Common myeloid progenitor, CD34-positive (primary cell): ENCODE measurements at regions not wholly inside any gene's neighbourhood (a gene's known extent, or its start where the extent isn't known, plus 50 kb on each side); places are given as distances from the start of the nearest gene placed in this dataset.

Source experiments
- CTCF ChIA-PET: fragments of 350-600 bp; sonication (Branson Sonifier 250); formaldehyde crosslinking; loops from one replicate; lab custom pipeline; 2021; ENCODE audit warnings: antibody characterized with exemption; lab: Charles Lee
- POLR2A ChIA-PET: fragments of 350-600 bp; sonication (Branson Sonifier 250); formaldehyde crosslinking; loops from one replicate; lab custom pipeline; 2021; ENCODE audit warnings: antibody characterized with exemption; lab: Charles Lee
- DNase-seq, 3 donors: peaks; one replicate each; pipeline versions ENCODE4 v3.0.0 to v3.0.0-alpha.2; 2013
- H3K27ac ChIP-seq, 2 experiments: 1 replicate in 1 of 2; 2 replicates in 1 of 2; pipeline ENCODE4 v1.7.0; 2013; ENCODE audit warnings: inconsistent platforms in 2 of 2, low read length in 2 of 2, mild to moderate bottlenecking in 2 of 2, low read depth in 1 of 2, moderate library complexity in 1 of 2; ENCODE audit not compliant: severe bottlenecking in 2 of 2, insufficient read depth in 1 of 2, poor library complexity in 1 of 2
- H3K27me3 ChIP-seq, 5 experiments: replicated peaks in 2 of 5; 1 replicate in 3 of 5; 2 replicates in 2 of 5; pipeline versions ENCODE4 v1.6.1 to v1.7.0; 2013; ENCODE audit warnings: low read length in 4 of 5, mild to moderate bottlenecking in 2 of 5, moderate library complexity in 2 of 5, inconsistent platforms in 1 of 5; ENCODE audit not compliant: insufficient read depth in 5 of 5, control insufficient read depth in 4 of 5
- H3K36me3 ChIP-seq, 4 experiments: 1 replicate in 2 of 4; 2 replicates in 2 of 4; pipeline versions ENCODE4 v1.6.1 to v1.7.0; 2013; ENCODE audit warnings: low read length in 3 of 4, control low read depth in 1 of 4, mild to moderate bottlenecking in 1 of 4; ENCODE audit not compliant: control insufficient read depth in 4 of 4, insufficient read depth in 4 of 4
- H3K4me1 ChIP-seq, 4 experiments: 1 replicate in 3 of 4; 2 replicates in 1 of 4; pipeline versions ENCODE4 v1.6.1 to v1.7.1; 2013; ENCODE audit warnings: low read length in 3 of 4, mild to moderate bottlenecking in 3 of 4, control low read depth in 1 of 4, inconsistent platforms in 1 of 4, moderate library complexity in 1 of 4; ENCODE audit not compliant: control insufficient read depth in 4 of 4, insufficient read depth in 4 of 4; ENCODE audit errors: control extremely low read depth in 1 of 4
- H3K4me3 ChIP-seq, 7 experiments: 1 replicate in 4 of 7; 2 replicates in 3 of 7; pipeline versions ENCODE4 v1.5.1 to v1.7.0; 2013; ENCODE audit warnings: mild to moderate bottlenecking in 7 of 7, low read length in 6 of 7, moderate library complexity in 6 of 7, inconsistent platforms in 2 of 7, low read depth in 2 of 7, control low read depth in 1 of 7; ENCODE audit not compliant: insufficient read depth in 4 of 7, control insufficient read depth in 1 of 7; ENCODE audit errors: extremely low read depth in 1 of 7
- H3K9me3 ChIP-seq, 5 experiments: 1 replicate in 4 of 5; 2 replicates in 1 of 5; pipeline versions ENCODE4 v1.6.1 to v1.7.1; 2013; ENCODE audit warnings: low read length in 4 of 5, mild to moderate bottlenecking in 2 of 5, inconsistent platforms in 1 of 5, low read depth in 1 of 5, moderate library complexity in 1 of 5; ENCODE audit not compliant: control insufficient read depth in 4 of 5, insufficient read depth in 2 of 5; ENCODE audit errors: control extremely low read depth in 1 of 5
- WGBS: methylation state at CpG from one replicate; pipeline ENCODE4 v1.1.5; 2013; ENCODE audit not compliant: insufficient coverage; 5-methylcytosine and 5-hydroxymethylcytosine counted together

- WGBS, result no CpG with 5 or more reads among the region's 2 CpGs
- Histone ChIP-seq H3K9me3 (no peaks in the 10 kb centered on the region), H3K27me3 (no peaks in the 10 kb centered on the region), H3K4me3 (no peak overlapping the region), H3K36me3 (peaks cover 0 to 3% (median 0%) of the 10 kb centered on the region in 4 experiments), H3K4me1 (peaks cover 0 to 32% (median 16%) of the 10 kb centered on the region in 4 experiments), H3K27ac (no peak overlapping the region)
- POLR2A ChIA-PET, result no interaction called here
- CTCF ChIA-PET, result no interaction called here
- no peak for DNase-seq
Measured at GRCh38 chr1:239543873-239544272, 157.5 kb downstream of the CHRM3 start.

- no peak overlapping the region for H3K4me3 ChIP-seq
- ChIA-PET CTCF (interaction anchor here (0.9 to 1.0 kb wide), 2 partner anchors 9 to 274 kb away, joined by 3 to 4 read pairs; no protein-coding TSS in a partner anchor), POLR2A (no interaction called here)
- H3K4me1 ChIP-seq, result peaks cover 0 to 21% (median 5%) of the 10 kb centered on the region in 4 experiments
- no peaks in the 10 kb centered on the region for H3K27me3 ChIP-seq
- DNase-seq, result no peak
- no peak overlapping the region for H3K27ac ChIP-seq
- peaks cover 0 to 1% (median 0%) of the 10 kb centered on the region in 5 experiments for H3K9me3 ChIP-seq
- no CpG with 5 or more reads among the region's 3 CpGs for WGBS
- peaks cover 0 to 3% (median 0%) of the 10 kb centered on the region in 4 experiments for H3K36me3 ChIP-seq
Measured at GRCh38 chr1:239545466-239545865, 159.1 kb downstream of the CHRM3 start.

GRCh38 chr1:239547987-239548386 is 161.6 kb downstream of the CHRM3 start:
- Histone ChIP-seq H3K36me3 (peaks cover 0 to 3% (median 0%) of the 10 kb centered on the region in 4 experiments), H3K4me3 (peak overlapping the region in 5 of 7 experiments; percentile 27 to 74 (median 54)), H3K4me1 (peaks cover 0 to 20% (median 5%) of the 10 kb centered on the region in 4 experiments), H3K27ac (peak overlapping the region; percentile 67 to 84), H3K9me3 (peaks cover 0 to 1% (median 0%) of the 10 kb centered on the region in 5 experiments), H3K27me3 (no peaks in the 10 kb centered on the region)
- CTCF ChIA-PET, result interaction anchor here (1.3 kb wide), 1 partner anchor 9 kb away, joined by 3 read pairs; no protein-coding TSS in a partner anchor
- POLR2A ChIA-PET, result no interaction called here
- DNase-seq, result peak; percentile 73 to 94 (median 91)
- no CpG with 5 or more reads among the region's 2 CpGs for WGBS

- DNase-seq, result no peak
- H3K27me3 ChIP-seq, result no peaks in the 10 kb centered on the region
- H3K4me1 ChIP-seq, result peaks cover 0 to 21% (median 5%) of the 10 kb centered on the region in 4 experiments
- peaks cover 0 to 3% (median 0%) of the 10 kb centered on the region in 4 experiments for H3K36me3 ChIP-seq
- WGBS, result 100% methylated on average over 2 of the region's 2 CpGs
- peaks cover 0 to 1% (median 0%) of the 10 kb centered on the region in 5 experiments for H3K9me3 ChIP-seq
- no peak overlapping the region for H3K4me3 ChIP-seq
- ChIA-PET POLR2A (no interaction called here), CTCF (no interaction called here)
- no peak overlapping the region for H3K27ac ChIP-seq
Measured at GRCh38 chr1:239550178-239550577, 163.8 kb downstream of the CHRM3 start.

GRCh38 chr1:239555350-239555749 is 169.0 kb downstream of the CHRM3 start:
- Histone ChIP-seq H3K36me3 (no peaks in the 10 kb centered on the region), H3K27me3 (no peaks in the 10 kb centered on the region), H3K27ac (no peak overlapping the region), H3K4me1 (peaks cover 3 to 26% (median 16%) of the 10 kb centered on the region in 4 experiments), H3K9me3 (no peaks in the 10 kb centered on the region), H3K4me3 (no peak overlapping the region)
- ChIA-PET POLR2A (no interaction called here), CTCF (interaction anchor here (1.1 to 1.7 kb wide), 5 partner anchors 10 to 72 kb away, joined by 3 to 5 read pairs (median 4); no protein-coding TSS in a partner anchor)
- 91% methylated on average over 3 of the region's 4 CpGs for WGBS
- DNase-seq, result peak in 2 of 3 donors; percentile 38 to 52

- CTCF ChIA-PET, result no interaction called here
- H3K27me3 ChIP-seq, result no peaks in the 10 kb centered on the region
- peak overlapping the region in 1 of 2 experiments; percentile 15 for H3K27ac ChIP-seq
- no peaks in the 10 kb centered on the region for H3K9me3 ChIP-seq
- peak overlapping the region in 2 of 7 experiments; percentile 48 to 59 for H3K4me3 ChIP-seq
- H3K4me1 ChIP-seq, result peaks cover 5 to 50% (median 30%) of the 10 kb centered on the region in 4 experiments
- WGBS, result 83% methylated on average over 2 of the region's 2 CpGs
- H3K36me3 ChIP-seq, result no peaks in the 10 kb centered on the region
- DNase-seq, result peak in 2 of 3 donors; percentile 29 to 48
- POLR2A ChIA-PET, result no interaction called here
Measured at GRCh38 chr1:239558559-239558958, 172.2 kb downstream of the CHRM3 start.

- ChIA-PET CTCF (no interaction called here), POLR2A (no interaction called here)
- no peaks in the 10 kb centered on the region for H3K9me3 ChIP-seq
- DNase-seq, result peak in 2 of 3 donors; percentile 74 to 84
- H3K27me3 ChIP-seq, result no peaks in the 10 kb centered on the region
- H3K4me3 ChIP-seq, result peak overlapping the region in 2 of 7 experiments; percentile 48 to 59
- H3K4me1 ChIP-seq, result peaks cover 6 to 54% (median 32%) of the 10 kb centered on the region in 4 experiments
- peak overlapping the region in 1 of 2 experiments; percentile 15 for H3K27ac ChIP-seq
- H3K36me3 ChIP-seq, result no peaks in the 10 kb centered on the region
Measured at GRCh38 chr1:239558991-239559390, 172.6 kb downstream of the CHRM3 start.
